ENCODE measurements at regions not wholly inside any gene's neighbourhood (a gene's known extent, or its start where the extent isn't known, plus 50 kb on each side); places are given as distances from the start of the nearest gene placed in this dataset.

DNA sequence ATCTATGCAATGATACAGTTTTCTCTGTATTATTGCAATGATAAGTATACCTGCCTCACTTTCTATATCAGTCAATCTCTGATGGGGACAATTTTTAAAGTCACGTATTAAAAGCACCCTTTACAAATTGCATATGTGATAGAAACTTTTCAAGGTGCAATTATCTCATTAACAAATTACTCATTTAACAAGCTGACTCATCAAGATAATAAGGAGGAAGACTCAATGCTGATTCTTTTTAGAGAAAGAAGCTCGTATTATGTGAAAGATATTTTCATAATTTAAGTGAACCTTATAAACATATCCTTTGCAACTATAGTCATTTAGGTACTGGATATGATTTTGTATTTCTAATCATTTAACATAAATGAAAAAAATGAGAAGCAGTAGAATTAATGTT lies 1080.9 kb upstream of the TENM3 start:
- H3K9me3 ChIP-seq (ENCODE audit: control insufficient read depth, insufficient read depth, low read length): no peaks in the 10 kb centered on the region
- no peak overlapping the region for H3K56ac ChIP-seq (ENCODE audit: extremely low read depth, insufficient read depth, low read length)
- no peak for TF ChIP-seq FOS (IDR thresholded peaks at IDR 0.05; ENCODE audit: low read depth, low read length)
- TF ChIP-seq, protein P1, sequence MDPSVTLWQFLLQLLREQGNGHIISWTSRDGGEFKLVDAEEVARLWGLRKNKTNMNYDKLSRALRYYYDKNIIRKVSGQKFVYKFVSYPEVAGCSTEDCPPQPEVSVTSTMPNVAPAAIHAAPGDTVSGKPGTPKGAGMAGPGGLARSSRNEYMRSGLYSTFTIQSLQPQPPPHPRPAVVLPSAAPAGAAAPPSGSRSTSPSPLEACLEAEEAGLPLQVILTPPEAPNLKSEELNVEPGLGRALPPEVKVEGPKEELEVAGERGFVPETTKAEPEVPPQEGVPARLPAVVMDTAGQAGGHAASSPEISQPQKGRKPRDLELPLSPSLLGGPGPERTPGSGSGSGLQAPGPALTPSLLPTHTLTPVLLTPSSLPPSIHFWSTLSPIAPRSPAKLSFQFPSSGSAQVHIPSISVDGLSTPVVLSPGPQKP (IDR thresholded peaks at IDR 0.05; ENCODE audit: borderline replicate concordance, low read depth, low read length): no peak
- TF ChIP-seq, protein P2, sequence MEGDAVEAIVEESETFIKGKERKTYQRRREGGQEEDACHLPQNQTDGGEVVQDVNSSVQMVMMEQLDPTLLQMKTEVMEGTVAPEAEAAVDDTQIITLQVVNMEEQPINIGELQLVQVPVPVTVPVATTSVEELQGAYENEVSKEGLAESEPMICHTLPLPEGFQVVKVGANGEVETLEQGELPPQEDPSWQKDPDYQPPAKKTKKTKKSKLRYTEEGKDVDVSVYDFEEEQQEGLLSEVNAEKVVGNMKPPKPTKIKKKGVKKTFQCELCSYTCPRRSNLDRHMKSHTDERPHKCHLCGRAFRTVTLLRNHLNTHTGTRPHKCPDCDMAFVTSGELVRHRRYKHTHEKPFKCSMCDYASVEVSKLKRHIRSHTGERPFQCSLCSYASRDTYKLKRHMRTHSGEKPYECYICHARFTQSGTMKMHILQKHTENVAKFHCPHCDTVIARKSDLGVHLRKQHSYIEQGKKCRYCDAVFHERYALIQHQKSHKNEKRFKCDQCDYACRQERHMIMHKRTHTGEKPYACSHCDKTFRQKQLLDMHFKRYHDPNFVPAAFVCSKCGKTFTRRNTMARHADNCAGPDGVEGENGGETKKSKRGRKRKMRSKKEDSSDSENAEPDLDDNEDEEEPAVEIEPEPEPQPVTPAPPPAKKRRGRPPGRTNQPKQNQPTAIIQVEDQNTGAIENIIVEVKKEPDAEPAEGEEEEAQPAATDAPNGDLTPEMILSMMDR (conservative IDR thresholded peaks at IDR 0.05; ENCODE audit: low read depth, low read length): no peak
- TF ChIP-seq MAFK (IDR thresholded peaks at IDR 0.05; ENCODE audit: low read depth, low read length): peak; percentile 37; the same call in 1 of the 2 replicates
- no peak overlapping the region for H3K4me3 ChIP-seq (ENCODE audit: insufficient read depth, low read depth, low read length)
- no CpG with 5 or more reads among the region's 2 CpGs for WGBS, 2 experiments (ENCODE audit: extremely low coverage in 2 of 2, insufficient read length in 1 of 2)
- no peak overlapping the region for H3K23ac ChIP-seq (ENCODE audit: low read depth, low read length)
- H2BK15ac ChIP-seq (ENCODE audit: low read depth, low read length): no peak overlapping the region
- H3K18ac ChIP-seq (ENCODE audit: low read depth, low read length): no peak overlapping the region
- no TSS peak for BruUV-seq (replicated peaks)
- ChIA-PET CTCF (interaction anchor here (0.7 kb wide), 1 partner anchor 1432 kb away, joined by 6 read pairs; no protein-coding TSS in a partner anchor), POLR2A (ENCODE audit: unreplicated experiment) (no interaction called here)
- H3K27me3 ChIP-seq (ENCODE audit: control insufficient read depth, insufficient read depth, low read length): no peaks in the 10 kb centered on the region
- no peak overlapping the region for H2AK5ac ChIP-seq (ENCODE audit: low read depth, low read length)
- no peaks in the 10 kb centered on the region for H3K9me1 ChIP-seq (ENCODE audit: insufficient read depth, low read length)
- H4K91ac ChIP-seq (ENCODE audit: insufficient read depth, low read depth, low read length): no peak overlapping the region
- H3K79me1 ChIP-seq (ENCODE audit: low read depth in 1 of 2, low read length in 2 of 2): no peaks in the 10 kb centered on the region
- no peaks in the 10 kb centered on the region for H3K36me3 ChIP-seq (ENCODE audit: control insufficient read depth, insufficient read depth, low read length)
- no peak overlapping the region for H3K9ac ChIP-seq (ENCODE audit: low read depth, low read length)
- H2BK5ac ChIP-seq (ENCODE audit: low read depth, low read length, poor library complexity, severe bottlenecking): no peak overlapping the region
- no peaks in the 10 kb centered on the region for H4K20me1 ChIP-seq (ENCODE audit: insufficient read depth, low read length)
- intact Hi-C loops (cut with micrococcal nuclease) (no loop called here), in situ Hi-C loops (cut with MboI; ENCODE audit: low sequenced_read_pairs) (no loop called here), dilution Hi-C loops (cut with HindIII; ENCODE audit: low sequenced_read_pairs, unreplicated experiment) (no loop called here)
- no peak overlapping the region for H4K8ac ChIP-seq (ENCODE audit: low read depth in 2 of 2, low read length in 2 of 2)
- H4K5ac ChIP-seq (ENCODE audit: low read depth, low read length): no peak overlapping the region
- H2BK120ac ChIP-seq (ENCODE audit: low read depth, low read length): no peak overlapping the region
- H2AK9ac ChIP-seq (replicated peaks; ENCODE audit: low read depth, low read length, poor library complexity): no peak overlapping the region
- H3K4ac ChIP-seq (ENCODE audit: low read depth, low read length): no peak overlapping the region
- no peak overlapping the region for H2AFZ ChIP-seq (replicated peaks; ENCODE audit: low read length, poor library complexity)
- H3K14ac ChIP-seq (replicated peaks; ENCODE audit: low read depth, low read length): no peak overlapping the region
- H3K27ac ChIP-seq (ENCODE audit: insufficient read depth, low read length): no peak overlapping the region
- DNase-seq (no peak), ATAC-seq (ENCODE audit: low read depth) (no peak)
- H3K4me2 ChIP-seq (ENCODE audit: low read depth, low read length): no peak overlapping the region
- H3K4me1 ChIP-seq (ENCODE audit: control insufficient read depth, insufficient read depth, low read length): no peaks in the 10 kb centered on the region
- no peak overlapping the region for H2BK20ac ChIP-seq (ENCODE audit: low read depth, low read length)

Measured in IMR-90 (cell line).